GM18873 (cell line): ENCODE measurements at regions not wholly inside any gene's neighbourhood (a gene's known extent, or its start where the extent isn't known, plus 50 kb on each side); places are given as distances from the start of the nearest gene placed in this dataset.
"Not testable (repeated sequence)": the region's sequence is repeated elsewhere in the genome, so short reads cannot be mapped to it uniquely, and the experiment has no call there.

ENCODE experiments used
- ATAC-seq: cut with Tn5 transposase; IDR thresholded peaks from one replicate; pipeline ENCODE4 v1.9.1; 2021; ENCODE audit warnings: mild to moderate bottlenecking, moderate library complexity, moderate number of reproducible peaks; ENCODE audit not compliant: unreplicated experiment, low FRiP score

DNA sequence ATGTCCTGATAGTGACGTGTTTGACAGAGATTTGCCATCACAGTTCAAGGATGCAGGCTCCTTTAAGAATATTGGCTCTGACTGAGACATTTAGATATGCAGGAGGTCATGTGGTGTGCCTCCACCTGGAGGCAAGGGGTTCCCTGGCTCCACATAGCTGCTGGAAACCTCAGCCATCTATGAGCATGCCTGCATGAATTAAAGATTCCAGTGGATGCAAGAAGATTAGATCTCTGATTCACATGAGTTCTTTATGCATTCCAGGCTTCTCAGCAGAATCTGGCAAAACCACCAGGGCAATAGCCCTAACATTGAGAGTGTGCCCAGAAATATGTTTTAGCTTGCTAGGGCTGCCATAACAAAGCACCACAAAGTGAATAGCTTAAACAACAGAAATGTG is 298.5 kb upstream of the AADAT start:
- no peak for ATAC-seq

- no peak for ATAC-seq
Measured at GRCh38 chr4:170386971-170387370, 297.2 kb upstream of the AADAT start.

- ATAC-seq = no peak
Measured at GRCh38 chr4:170386511-170386910, 296.8 kb upstream of the AADAT start.

DNA sequence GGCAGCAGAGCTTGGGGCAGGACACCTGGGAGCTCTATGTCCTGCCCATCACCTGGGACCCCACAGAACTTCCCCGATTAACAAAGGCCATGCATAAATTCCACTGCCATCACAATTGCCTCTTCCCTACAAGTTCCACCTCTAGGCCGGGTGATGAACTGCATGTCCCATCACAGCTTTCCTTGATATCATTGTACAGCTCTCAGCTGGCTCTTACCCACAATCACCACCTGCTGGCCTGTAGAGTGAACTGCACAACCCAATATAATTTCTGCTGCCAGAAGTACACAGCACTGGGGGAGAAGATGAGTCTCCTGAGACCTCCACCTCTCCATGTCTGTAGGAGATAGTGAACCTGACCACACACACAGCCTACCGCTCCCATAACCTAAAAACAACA is 285.0 kb upstream of the AADAT start:
- ATAC-seq = peak; percentile 95

DNA sequence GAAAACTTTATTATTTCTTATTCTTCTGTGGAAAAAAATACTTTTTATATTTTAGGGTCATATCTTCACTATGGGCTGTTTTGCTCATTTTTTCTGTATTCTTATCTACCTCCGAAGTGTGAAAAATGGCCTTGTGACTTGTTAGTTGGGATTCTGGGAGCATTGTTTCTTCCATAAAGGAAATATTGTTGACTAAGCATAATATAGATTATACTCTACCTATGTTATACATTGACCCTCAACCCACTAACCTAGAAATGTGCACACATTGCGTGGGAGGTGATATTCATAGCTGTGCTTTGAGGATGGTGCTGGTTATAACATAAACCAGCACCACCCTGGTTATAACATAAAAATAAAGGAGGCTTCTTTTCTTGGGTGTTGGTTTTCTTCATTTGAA is 259.2 kb upstream of the AADAT start:
- no peak for ATAC-seq

- ATAC-seq = not testable (repeated sequence)
Measured at GRCh38 chr4:170347191-170347590, 257.4 kb upstream of the AADAT start.

- no peak for ATAC-seq
Measured at GRCh38 chr4:170339522-170339921, 249.8 kb upstream of the AADAT start.

GRCh38 chr4:170336238-170336775 is 246.6 kb upstream of the AADAT start:
- peak; percentile 90 for ATAC-seq

DNA sequence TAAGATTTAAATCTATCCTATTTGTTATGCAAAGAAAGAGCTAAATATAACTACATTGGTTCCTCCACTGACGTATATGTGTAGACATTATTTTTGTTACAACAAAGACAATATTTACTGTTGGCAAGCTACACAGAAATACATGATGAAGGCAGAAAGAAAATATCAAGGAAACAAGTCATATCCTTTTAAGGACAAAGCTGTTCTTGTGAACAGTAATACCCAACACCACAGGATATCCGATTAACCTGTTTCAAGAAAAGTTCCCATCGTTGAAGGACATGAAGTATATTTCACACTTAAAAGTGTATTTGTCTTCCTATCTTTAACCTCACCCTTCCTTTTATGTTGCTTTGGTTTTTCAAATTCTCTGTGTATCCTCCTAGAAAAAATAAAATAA is 235.8 kb upstream of the AADAT start:
- ATAC-seq = no peak

GRCh38 chr4:170323623-170324022 is 233.9 kb upstream of the AADAT start:
- ATAC-seq = no peak

DNA sequence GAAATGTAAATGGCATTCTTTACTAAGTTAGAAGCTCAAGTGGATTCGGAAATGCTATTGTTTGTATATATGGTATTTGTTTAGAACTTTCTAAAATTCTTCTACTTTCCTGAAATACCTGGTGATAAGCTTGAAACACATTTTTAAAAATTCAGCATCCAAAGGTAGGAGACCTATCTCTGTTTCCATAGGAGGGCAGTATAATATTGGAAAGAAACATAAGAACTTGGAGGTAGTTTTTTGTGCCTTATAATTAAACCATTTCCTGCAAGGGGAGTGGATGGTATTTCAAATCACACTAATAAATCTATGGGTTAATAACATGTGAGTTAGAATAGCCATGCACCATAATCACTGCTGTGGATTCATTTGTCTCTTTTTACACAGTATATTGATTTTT is 217.4 kb upstream of the AADAT start:
- ATAC-seq = no peak

GRCh38 chr4:170306208-170306607 is 216.5 kb upstream of the AADAT start:
- ATAC-seq = no peak

- ATAC-seq = no peak
Measured at GRCh38 chr4:170305627-170306026, 215.9 kb upstream of the AADAT start.

DNA sequence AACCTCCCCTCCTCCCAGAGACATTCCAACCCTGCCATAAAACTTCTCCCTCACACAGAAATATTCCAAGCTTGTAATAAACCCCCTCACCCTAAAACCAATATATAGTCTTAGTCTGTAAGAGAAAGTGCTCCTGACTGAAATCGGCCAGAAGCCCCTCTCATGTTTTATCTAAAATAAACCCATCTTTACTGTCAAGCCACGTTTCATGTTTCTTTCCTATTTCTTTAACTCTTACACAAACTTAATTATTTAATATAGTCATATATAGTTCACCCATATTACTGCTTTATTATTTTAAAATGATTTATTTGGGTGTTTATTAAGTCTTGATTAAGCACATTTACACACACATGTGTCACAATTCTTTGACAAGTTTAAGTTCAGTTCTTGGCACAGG is 191.3 kb upstream of the AADAT start:
- no peak for ATAC-seq

DNA sequence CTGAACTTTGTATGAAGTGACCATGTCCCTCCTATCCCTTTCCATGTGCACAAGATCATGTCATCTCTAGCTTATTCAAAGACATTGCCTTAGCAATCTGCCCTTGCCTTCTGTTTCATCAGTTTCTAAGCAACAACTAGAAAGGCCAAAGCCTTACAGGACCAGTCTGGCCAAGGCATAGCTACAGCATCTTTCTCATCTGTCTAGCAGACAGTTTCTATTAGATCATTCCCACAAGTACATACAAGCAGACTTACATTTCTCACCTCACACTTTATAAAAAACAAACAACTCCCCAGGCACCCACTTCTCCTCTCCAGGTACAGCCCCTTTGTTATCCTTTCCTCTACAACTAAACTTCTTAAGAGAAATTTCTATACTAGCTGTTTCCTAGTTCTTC is 188.7 kb upstream of the AADAT start:
- no peak for ATAC-seq

DNA sequence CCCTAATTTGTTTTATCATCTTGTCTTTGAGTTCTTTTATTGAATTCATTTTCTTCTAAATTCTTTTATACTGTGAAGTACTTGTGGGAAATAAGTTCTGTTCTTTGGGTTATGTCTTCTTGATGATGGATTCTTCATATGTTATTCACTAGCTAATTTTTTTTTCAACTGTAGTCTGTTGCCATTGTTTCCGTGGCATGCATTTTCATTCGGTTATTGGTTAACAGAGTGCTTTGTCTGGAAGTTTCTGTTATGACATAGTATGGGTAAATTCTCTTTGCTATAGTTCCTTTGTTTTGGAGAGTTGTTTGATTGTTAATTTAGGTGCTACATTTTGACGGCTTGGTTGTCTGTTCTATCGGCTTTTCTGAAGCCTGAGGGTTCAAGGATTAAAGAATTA is 184.9 kb upstream of the AADAT start:
- no peak for ATAC-seq

DNA sequence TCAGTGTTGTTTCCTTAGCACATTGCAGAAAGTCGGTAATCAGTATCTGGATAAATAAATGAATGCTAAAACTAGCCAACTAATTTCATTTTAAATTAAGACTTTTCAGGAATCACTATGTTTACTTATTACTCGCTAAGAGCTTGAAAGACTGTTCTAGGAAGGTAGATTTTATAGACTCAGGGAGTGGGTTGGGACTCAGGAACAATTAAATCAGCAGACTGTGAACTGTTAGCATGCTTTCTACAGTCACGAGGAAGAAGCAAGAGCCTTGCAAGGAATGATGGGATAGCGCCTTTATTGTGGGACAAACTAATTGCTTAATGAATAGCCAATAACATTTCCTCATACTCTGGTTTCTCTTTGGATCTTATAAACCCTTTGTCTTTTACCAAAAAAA is 183.2 kb upstream of the AADAT start:
- ATAC-seq = no peak

DNA sequence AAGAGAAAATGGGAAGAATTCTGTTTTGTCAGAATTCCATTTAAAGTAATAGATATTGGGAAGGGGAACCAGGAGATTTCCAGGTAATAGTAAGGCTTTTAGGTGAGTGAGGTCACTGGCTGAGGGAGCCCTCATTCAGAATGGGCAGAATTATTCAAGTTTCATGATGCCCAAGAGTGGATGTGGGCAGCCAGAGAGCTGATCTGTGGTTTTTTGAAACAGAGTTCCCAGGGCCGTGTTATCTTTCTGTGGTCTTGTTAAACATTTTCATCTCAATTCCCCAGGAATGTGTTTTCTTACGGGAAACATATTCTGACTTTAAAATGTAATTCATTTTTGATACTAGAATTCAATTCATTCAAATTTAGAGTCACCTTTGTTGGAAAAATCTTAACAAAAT is 182.0 kb upstream of the AADAT start:
- ATAC-seq = no peak

GRCh38 chr4:170270628-170271027 is 180.9 kb upstream of the AADAT start:
- no peak for ATAC-seq

- no peak for ATAC-seq
Measured at GRCh38 chr4:170269950-170270349, 180.2 kb upstream of the AADAT start.

DNA sequence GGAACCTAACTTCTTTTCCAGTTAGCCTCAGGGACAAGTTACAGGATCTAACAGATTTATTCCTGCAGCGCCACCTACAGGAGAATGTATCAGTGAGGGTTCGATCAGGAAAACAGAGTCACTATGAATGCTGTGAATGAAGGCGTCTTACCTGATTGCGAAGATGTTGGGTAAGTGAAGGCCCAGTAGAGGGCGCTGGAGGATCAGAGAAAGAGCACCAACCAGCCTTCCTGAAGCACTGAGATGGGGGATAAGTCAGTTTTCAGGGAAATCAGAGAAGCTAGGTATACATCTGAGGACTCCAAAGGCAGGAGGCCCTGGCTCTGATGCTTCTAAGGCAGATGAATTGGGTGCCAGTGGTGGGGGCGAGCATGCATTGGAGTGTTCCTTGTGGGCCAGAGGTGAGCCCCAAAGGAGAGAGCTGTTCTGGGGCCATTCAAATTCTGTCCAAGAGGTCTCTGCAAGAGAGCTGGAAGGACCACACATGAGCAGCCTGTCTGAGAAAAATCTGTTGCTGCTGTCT is 169.9 kb upstream of the AADAT start:
- ATAC-seq = peak; percentile 98

- ATAC-seq = no peak
Measured at GRCh38 chr4:170256807-170257206, 167.1 kb upstream of the AADAT start.

- ATAC-seq = no peak
Measured at GRCh38 chr4:170248576-170248975, 158.8 kb upstream of the AADAT start.
